ENCODE measurements at regions not wholly inside any gene's neighbourhood (a gene's known extent, or its start where the extent isn't known, plus 50 kb on each side); places are given as distances from the start of the nearest gene placed in this dataset.

GRCh38 chr10:58932126-58932525 lies 244.3 kb upstream of the PHYHIPL start:
- no peak for DNase-seq (ENCODE audit: low read depth in 4 of 4, low spot score in 3 of 4)

DNA sequence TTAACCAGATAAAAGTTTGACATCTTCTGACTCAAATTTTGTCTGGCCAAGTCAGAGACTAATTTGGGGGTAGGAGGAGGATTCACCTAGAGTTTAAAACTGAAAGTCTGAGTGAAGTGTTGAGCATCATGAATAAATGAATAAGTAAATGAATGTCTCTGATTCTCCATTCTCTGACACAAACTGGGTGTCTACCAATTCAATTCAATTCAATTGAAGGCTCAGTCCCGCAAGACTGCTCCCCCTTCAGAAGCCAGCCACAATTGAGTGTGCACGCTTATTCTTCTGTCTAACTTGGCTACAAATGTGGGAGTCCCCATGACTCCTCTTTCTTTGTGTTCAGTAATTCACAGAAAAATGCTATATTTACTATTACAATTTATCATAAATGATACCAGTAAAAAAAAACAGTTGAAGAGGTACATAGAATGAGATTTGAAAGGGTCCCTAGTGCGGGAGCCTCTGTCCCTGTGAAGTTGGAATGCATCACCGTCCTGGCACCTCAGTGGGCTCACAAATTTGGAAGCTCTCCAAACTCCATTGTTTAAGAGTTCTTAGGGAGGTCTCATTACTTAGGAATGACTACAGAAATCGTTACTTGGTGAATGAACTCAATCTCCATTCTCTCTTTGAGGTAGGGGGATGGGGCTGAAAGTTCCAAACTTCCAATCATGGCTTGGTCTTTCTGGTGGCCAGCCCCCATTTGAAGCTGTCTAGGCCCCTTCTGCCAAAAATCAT lies 243.7 kb upstream of the PHYHIPL start:
- no peak for DNase-seq (ENCODE audit: low read depth in 4 of 4, low spot score in 3 of 4)

DNA sequence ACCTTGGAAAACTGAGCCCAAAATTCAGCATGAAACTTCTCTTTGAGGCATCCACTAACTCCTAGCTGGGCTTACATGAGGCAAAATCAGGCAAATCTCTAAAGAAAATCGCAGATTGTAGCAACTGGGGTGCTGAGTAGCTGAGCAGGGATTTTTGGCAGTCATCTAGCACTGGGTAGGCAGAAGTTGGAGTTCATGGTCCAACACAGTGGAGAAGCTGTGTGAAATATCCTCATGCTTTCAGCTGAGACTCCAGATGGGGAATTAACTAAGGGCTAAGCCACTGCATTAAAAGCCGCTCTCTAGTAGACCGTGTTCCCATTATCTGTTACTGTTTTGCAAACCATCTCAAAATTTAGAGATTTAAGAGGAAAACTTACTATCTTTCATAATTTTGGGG lies 240.1 kb upstream of the PHYHIPL start:
- no peak for DNase-seq (ENCODE audit: low read depth in 4 of 4, low spot score in 3 of 4)

- DNase-seq (ENCODE audit: low read depth in 4 of 4, low spot score in 3 of 4) = no peak
These were observed 239.0 kb upstream of the PHYHIPL start for GRCh38 chr10:58937423-58937822.

GRCh38 chr10:58942724-58943123 lies 233.7 kb upstream of the PHYHIPL start:
- DNase-seq (ENCODE audit: low read depth in 4 of 4, low spot score in 3 of 4) = no peak

GRCh38 chr10:58943256-58943890 lies 233.1 kb upstream of the PHYHIPL start:
- no peak for DNase-seq (ENCODE audit: low read depth in 4 of 4, low spot score in 3 of 4)

GRCh38 chr10:58943960-58944359 lies 232.5 kb upstream of the PHYHIPL start:
- DNase-seq (ENCODE audit: low read depth in 4 of 4, low spot score in 3 of 4) = no peak

GRCh38 chr10:58948303-58948702 lies 228.1 kb upstream of the PHYHIPL start:
- no peak for DNase-seq (ENCODE audit: low read depth in 4 of 4, low spot score in 3 of 4)

DNA sequence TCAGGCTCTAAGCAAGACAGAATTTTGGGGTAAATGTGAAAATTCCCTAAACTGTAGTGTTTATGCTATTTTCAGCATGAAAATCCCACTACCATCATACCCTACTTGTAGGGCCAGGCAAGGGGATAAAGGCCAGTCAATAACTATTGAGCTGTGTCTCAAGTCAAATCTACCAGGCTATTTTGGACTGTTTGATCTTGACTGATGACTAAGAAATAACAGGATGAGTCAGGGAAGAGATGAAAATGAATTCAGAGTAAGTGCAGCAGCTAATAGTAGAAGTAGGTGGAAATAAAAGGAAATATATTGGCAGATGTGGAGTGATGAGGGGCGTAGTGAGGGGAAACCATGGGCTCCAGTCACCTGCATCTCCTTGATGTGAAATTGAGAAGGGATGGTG lies 225.8 kb upstream of the PHYHIPL start:
- DNase-seq (ENCODE audit: low read depth in 4 of 4, low spot score in 3 of 4) = no peak

DNA sequence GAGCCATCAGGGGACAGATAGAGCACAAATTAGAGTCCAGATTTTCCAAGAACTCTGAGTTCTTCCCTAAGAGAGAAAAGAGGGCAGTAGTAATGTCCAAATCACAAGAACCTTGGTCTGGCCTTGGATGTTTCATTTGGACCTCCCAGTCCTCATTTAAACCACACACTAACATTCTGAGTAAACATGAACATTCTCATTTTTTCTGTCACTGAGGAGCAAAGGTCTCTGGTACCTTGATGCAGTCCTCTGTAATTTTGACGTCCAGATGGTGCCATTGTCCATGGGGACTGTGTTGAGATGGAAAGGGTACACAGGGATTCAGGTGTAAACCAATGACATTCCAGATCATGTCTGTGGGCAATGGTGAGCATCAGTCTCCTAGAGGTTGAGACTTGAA lies 225.4 kb upstream of the PHYHIPL start:
- no peak for DNase-seq (ENCODE audit: low read depth in 4 of 4, low spot score in 3 of 4)

DNA sequence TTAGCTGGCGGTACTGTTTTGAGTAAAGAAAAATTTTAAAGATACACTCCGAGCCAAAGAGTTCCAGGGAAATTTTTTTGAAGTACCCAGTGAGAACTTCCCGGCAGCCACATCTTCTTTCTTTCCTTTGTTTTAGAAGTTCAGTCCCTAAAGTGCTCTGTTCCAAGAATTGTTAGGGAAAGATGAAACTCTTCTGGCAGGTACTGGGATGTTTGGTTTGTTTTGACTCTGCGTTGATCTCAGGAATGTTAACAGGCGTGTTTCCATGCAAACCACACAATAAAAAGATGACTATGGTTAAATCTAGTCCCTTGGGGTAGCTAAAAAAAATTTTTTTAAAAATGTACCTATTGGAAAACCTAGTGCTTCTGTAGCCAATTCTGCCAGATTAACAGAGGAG lies 224.7 kb upstream of the PHYHIPL start:
- no peak for DNase-seq (ENCODE audit: low read depth in 4 of 4, low spot score in 3 of 4)

- DNase-seq (ENCODE audit: low read depth in 4 of 4, low spot score in 3 of 4) = no peak
These were observed 224.3 kb upstream of the PHYHIPL start for GRCh38 chr10:58952162-58952601.

DNA sequence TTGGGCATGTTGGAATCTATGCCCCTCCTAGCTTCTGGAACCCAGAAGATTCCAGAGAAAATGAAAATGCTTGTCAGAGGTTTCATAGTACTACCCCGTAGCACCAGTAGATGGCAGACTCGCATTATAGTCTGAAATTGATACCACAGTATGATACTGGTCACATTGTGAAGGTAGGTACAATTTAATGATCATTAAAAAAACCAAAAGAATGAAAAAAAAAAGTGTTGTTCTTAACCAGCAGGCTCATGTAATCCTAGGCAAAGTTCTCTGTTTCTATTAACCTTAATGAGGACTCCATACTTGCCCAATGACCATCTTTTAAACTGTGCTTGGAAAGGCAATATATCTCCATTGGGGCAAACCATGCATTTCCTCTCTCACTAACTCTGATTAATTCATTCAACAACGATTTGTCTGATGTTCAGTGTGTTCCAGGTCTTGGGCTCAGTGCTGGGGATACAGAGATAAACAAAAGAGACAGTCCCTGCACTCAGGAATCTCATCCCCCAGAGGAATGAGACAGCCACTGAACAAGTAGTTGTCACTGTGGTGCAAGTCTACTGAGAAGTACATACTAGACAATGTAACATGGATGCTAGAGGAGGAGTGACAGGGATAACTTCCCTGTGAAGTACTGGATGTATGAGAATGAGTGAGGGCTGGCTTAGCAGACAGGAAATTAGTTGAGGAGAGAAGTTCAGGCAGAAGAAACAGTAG lies 223.5 kb upstream of the PHYHIPL start:
- DNase-seq (ENCODE audit: low read depth in 4 of 4, low spot score in 3 of 4) = peak in 3 of 4 donors; percentile 36 to 42 (median 39)

- no peak for DNase-seq (ENCODE audit: low read depth in 4 of 4, low spot score in 3 of 4)
These were observed 222.3 kb upstream of the PHYHIPL start for GRCh38 chr10:58954178-58954577.

DNA sequence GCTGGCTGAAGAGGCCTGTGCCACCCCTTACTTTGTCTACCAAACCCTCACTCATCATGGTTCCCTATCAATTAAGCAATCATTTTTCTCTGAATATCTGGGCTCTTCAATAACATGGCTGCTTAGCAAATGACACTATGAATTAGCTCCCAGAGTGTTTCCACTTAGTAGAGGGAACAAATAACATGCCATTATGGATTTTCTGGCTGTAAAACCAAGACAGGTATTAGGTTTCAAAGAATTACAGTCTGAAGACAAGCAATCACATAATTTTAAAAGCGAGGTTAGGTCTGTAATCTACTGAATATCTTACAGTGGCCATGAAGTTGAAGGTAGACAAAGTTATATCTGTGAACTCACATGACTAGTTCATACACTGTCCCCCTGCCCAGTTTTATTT lies 220.8 kb upstream of the PHYHIPL start:
- no peak for DNase-seq (ENCODE audit: low read depth in 4 of 4, low spot score in 3 of 4)

GRCh38 chr10:58956926-58957325 lies 219.5 kb upstream of the PHYHIPL start:
- no peak for DNase-seq (ENCODE audit: low read depth in 4 of 4, low spot score in 3 of 4)

- no peak for DNase-seq (ENCODE audit: low read depth in 4 of 4, low spot score in 3 of 4)
These were observed 218.9 kb upstream of the PHYHIPL start for GRCh38 chr10:58957517-58957916.

GRCh38 chr10:58963101-58963534 lies 213.3 kb upstream of the PHYHIPL start:
- no peak for DNase-seq (ENCODE audit: low read depth in 4 of 4, low spot score in 3 of 4)

DNA sequence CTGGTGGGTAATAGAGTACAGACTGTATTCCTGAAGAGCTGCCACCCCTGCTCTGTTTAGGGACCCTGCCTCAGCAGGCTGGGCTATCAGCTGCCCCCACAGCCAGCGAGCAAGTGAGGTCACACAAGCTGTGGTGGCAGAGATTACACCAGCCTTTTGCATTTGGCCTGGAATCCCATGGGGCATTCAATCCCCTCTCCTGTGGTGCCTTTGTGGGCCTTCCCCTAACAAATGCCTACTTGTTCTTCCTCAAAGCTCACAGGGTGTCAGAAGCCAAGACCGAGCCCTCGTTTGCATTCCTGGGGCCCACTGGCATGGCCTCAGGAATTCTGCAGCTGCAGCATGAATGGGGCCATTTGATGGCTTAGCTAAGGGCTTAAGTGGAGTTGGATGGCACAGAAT lies 212.7 kb upstream of the PHYHIPL start:
- DNase-seq (ENCODE audit: low read depth in 4 of 4, low spot score in 3 of 4) = no peak

- no peak for DNase-seq (ENCODE audit: low read depth in 4 of 4, low spot score in 3 of 4)
These were observed 210.6 kb upstream of the PHYHIPL start for GRCh38 chr10:58965855-58966254.

DNA sequence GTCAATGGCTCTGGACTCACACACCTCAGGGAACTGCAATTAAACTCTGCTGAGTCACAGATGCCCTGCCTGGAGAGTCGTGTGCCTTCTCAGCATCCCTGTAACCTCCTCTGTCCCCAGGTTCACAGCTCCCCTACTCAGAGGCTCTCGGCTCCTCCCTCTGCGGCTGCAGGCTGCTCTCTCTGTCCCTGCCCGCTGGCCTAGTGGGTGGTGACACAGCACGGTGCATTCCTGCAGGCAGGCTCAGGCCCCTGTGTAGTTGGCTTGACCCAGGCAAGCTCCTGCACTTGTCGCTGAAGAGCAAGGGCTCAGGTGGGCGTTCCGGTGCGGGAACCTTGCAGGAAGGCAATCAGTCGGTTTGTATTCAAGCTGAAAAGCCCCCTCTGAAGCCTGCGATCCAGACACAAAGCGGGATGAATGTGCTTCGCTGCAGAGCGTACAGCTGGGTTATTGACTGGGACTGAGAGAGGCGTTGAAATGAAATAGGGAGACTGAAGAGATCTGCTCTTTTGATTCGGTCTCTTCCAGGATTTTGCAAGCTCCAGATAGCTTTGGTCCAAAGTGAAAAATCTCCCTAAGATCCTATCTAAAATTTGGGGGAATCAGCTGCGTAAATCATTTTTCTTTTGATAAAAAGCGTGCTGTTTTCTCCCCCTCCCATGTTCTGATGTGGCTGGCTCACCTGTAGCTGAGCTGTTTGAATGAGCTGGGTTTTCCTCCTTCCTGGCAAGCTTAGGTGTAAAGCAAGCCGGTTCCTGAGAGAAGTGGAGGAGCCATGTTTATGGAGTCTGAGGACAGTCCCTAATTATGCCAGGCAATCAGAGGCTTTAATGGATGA lies 208.7 kb upstream of the PHYHIPL start:
- DNase-seq (ENCODE audit: low read depth in 4 of 4, low spot score in 3 of 4) = peak in 1 of 4 donors; percentile 29

All from left renal pelvis (tissue), 4 donors.